Keratinocyte (primary cell): ENCODE measurements at regions not wholly inside any gene's neighbourhood (a gene's known extent, or its start where the extent isn't known, plus 50 kb on each side); places are given as distances from the start of the nearest gene placed in this dataset.

Experiments used
- DNase-seq: peaks from one replicate; pipeline ENCODE4 v3.0.0-alpha.2; 2011; ENCODE audit warnings: low read depth, missing footprints, low spot score
- FAIRE-seq: peaks from 2 replicates; lab custom pipeline; 2011; peaks lifted over from hg19 to GRCh38; lab: Jason Lieb, UNC
- H2AFZ ChIP-seq: 2 replicates; pipeline ENCODE4 v1.6.0; 2012; ENCODE audit warnings: low read length, control low read depth, inconsistent platforms; ENCODE audit not compliant: control insufficient read depth
- H3K27ac ChIP-seq: 2 replicates; pipeline ENCODE4 v1.5.1; 2011; ENCODE audit warnings: low read length; ENCODE audit not compliant: control insufficient read depth, insufficient read depth
- H3K27me3 ChIP-seq: 3 replicates; pipeline ENCODE4 v1.6.0; 2011; ENCODE audit warnings: low read length; ENCODE audit not compliant: control insufficient read depth, insufficient read depth; ENCODE audit errors: extremely low read depth
- H3K36me3 ChIP-seq, 2 experiments: 2 replicates in 1 of 2; 3 replicates in 1 of 2; pipeline ENCODE4 v1.5.1; 2011; ENCODE audit warnings: low read length in 2 of 2, mild to moderate bottlenecking in 1 of 2; ENCODE audit not compliant: control insufficient read depth in 2 of 2, insufficient read depth in 2 of 2; ENCODE audit errors: extremely low read depth in 1 of 2
- H3K4me1 ChIP-seq: 3 replicates; pipeline ENCODE4 v1.5.1; 2011; ENCODE audit warnings: low read length; ENCODE audit not compliant: control insufficient read depth, insufficient read depth; ENCODE audit errors: extremely low read depth
- H3K4me2 ChIP-seq: 3 replicates; pipeline ENCODE4 v1.6.0; 2011; ENCODE audit warnings: low read depth, low read length; ENCODE audit not compliant: control insufficient read depth, insufficient read depth; ENCODE audit errors: extremely low read depth
- H3K4me3 ChIP-seq, 3 experiments: fragments of 200-600 bp in 1 of 3; sonication (generic) in 1 of 3; 2 replicates in 2 of 3; 3 replicates in 1 of 3; pipeline ENCODE4 v1.5.1; 2011 to 2016; ENCODE audit warnings: low read length in 3 of 3, mild to moderate bottlenecking in 3 of 3, control low read depth in 2 of 3, inconsistent platforms in 1 of 3, low read depth in 1 of 3, mixed read lengths in 1 of 3, mixed run types in 1 of 3, moderate library complexity in 1 of 3; ENCODE audit not compliant: control insufficient read depth in 2 of 3, insufficient read depth in 2 of 3; ENCODE audit errors: extremely low read depth in 1 of 3
- H3K79me2 ChIP-seq: 2 replicates; pipeline ENCODE4 v1.6.0; 2012; ENCODE audit warnings: low read length; ENCODE audit not compliant: control insufficient read depth, insufficient read depth
- H3K9ac ChIP-seq: 3 replicates; pipeline ENCODE4 v1.6.0; 2011; ENCODE audit warnings: low read length; ENCODE audit not compliant: control insufficient read depth, insufficient read depth; ENCODE audit errors: extremely low read depth
- H3K9me1 ChIP-seq: 3 replicates; pipeline ENCODE4 v1.6.0; 2011; ENCODE audit warnings: low read length; ENCODE audit not compliant: control insufficient read depth, insufficient read depth; ENCODE audit errors: extremely low read depth
- H3K9me3 ChIP-seq: 2 replicates; pipeline ENCODE4 v1.5.1; 2012; ENCODE audit warnings: low read depth, low read length; ENCODE audit not compliant: control insufficient read depth
- H4K20me1 ChIP-seq: 3 replicates; pipeline ENCODE4 v1.6.0; 2011; ENCODE audit warnings: low read length; ENCODE audit not compliant: control insufficient read depth, insufficient read depth; ENCODE audit errors: extremely low read depth
- CTCF ChIP-seq, 3 experiments: IDR thresholded peaks in 1 of 3; conservative IDR thresholded peaks in 1 of 3; optimal IDR thresholded peaks in 1 of 3; 2 replicates in 2 of 3; 3 replicates in 1 of 3; pipeline versions ENCODE3 to v1.5.1; 2011; ENCODE audit warnings: low read length in 3 of 3, mild to moderate bottlenecking in 3 of 3, moderate library complexity in 2 of 3, control low read depth in 1 of 3, inconsistent platforms in 1 of 3; ENCODE audit not compliant: insufficient read depth in 2 of 3; ENCODE audit errors: extremely low read depth in 1 of 3
- EZH2 ChIP-seq: IDR thresholded peaks from one replicate; pipeline ENCODE4 v1.6.1; 2012; ENCODE audit warnings: inconsistent platforms, mild to moderate bottlenecking, low read length, moderate library complexity
- dilution Hi-C: fragments of 300-500 bp; cut with MboI; formaldehyde crosslinking; loops from one replicate; pipeline ENCODE4 v1.7.0; 2020; ENCODE audit warnings: low sequenced_read_pairs; ENCODE audit not compliant: extremely low pct_ligation_motif_present

GRCh38 chr11:95455228-95455970 is 224.4 kb upstream of the SESN3 start:
- Histone ChIP-seq H3K4me1 (peaks cover 39% of the 10 kb centered on the region), H3K9ac (no peak overlapping the region), H3K9me3 (peaks cover 2% of the 10 kb centered on the region), H3K27ac (no peak overlapping the region), H3K4me2 (no peak overlapping the region), H4K20me1 (no peaks in the 10 kb centered on the region), H2AFZ (no peak overlapping the region), H3K9me1 (no peaks in the 10 kb centered on the region), H3K79me2 (no peaks in the 10 kb centered on the region), H3K36me3 (no peaks in the 10 kb centered on the region), H3K27me3 (no peaks in the 10 kb centered on the region), H3K4me3 (no peak overlapping the region)
- FAIRE-seq (no peak), DNase-seq (no peak)
- TF ChIP-seq CTCF (optimal IDR thresholded peaks at IDR 0.05 in 1 of 3, IDR thresholded peaks at IDR 0.05 in 1 of 3, conservative IDR thresholded peaks at IDR 0.05 in 1 of 3; ENCODE audit: extremely low read depth in 1 of 3, insufficient read depth in 2 of 3, low read length in 3 of 3): no peak
- TF ChIP-seq EZH2: no peak
- dilution Hi-C loops: no loop called here

DNA sequence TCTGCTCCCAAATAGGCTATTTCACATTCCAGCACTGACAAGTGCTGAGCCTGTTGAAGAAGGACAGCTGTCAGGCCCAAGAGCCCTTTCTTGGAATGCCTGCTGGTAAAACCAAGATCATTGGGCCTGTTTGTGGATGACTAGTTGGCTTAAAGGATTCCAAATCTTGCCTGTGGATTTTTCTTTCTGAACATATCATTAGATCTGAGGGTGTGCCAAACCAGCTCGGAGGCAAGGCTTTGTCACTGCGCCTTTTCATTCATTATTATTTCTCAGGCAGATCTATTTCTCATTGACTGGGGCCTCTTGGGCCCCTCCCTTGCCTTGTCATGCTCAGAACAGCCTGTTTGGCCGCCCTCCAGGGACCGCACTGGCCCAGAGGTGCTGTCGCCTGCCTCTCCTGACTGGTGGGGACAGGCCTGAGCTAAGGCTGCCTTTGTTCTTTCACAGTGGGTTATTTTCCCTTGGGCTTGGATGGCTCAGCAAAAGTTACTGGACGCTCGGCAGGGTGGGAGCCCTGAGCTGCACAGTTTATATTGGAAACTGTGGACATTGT is 222.7 kb upstream of the SESN3 start:
- no peaks in the 10 kb centered on the region for H3K9me1 ChIP-seq
- no peak for TF ChIP-seq CTCF (optimal IDR thresholded peaks at IDR 0.05 in 1 of 3, IDR thresholded peaks at IDR 0.05 in 1 of 3, conservative IDR thresholded peaks at IDR 0.05 in 1 of 3; ENCODE audit: extremely low read depth in 1 of 3, insufficient read depth in 2 of 3, low read length in 3 of 3)
- H3K4me1 ChIP-seq: peaks cover 30% of the 10 kb centered on the region
- dilution Hi-C loops: no loop called here
- H3K4me3 ChIP-seq: no peak overlapping the region
- H3K36me3 ChIP-seq: no peaks in the 10 kb centered on the region
- H3K27ac ChIP-seq: peak overlapping the region; percentile 30
- peak overlapping the region; percentile 62 for H3K4me2 ChIP-seq
- H3K9me3 ChIP-seq: no peaks in the 10 kb centered on the region
- no peaks in the 10 kb centered on the region for H3K27me3 ChIP-seq
- FAIRE-seq (peak; percentile 94), DNase-seq (peak; percentile 50)
- H4K20me1 ChIP-seq: no peaks in the 10 kb centered on the region
- no peaks in the 10 kb centered on the region for H3K79me2 ChIP-seq
- H3K9ac ChIP-seq: peak overlapping the region; percentile 16
- H2AFZ ChIP-seq: peak overlapping the region; percentile 2
